MM.1S (cell line): ENCODE measurements at regions not wholly inside any gene's neighbourhood (a gene's known extent, or its start where the extent isn't known, plus 50 kb on each side); places are given as distances from the start of the nearest gene placed in this dataset.

Experiments used
- DNase-seq: peaks from one replicate; pipeline ENCODE4 v3.0.0-alpha.2; 2015
- H2AFZ ChIP-seq: fragments of 300-600 bp; sonication (generic); 2 replicates; pipeline ENCODE4 v1.6.0; 2016; ENCODE audit warnings: antibody characterized with exemption, low read length
- H3F3A ChIP-seq: fragments of 300-600 bp; sonication (generic); 2 replicates; pipeline ENCODE4 v1.6.1; 2016; ENCODE audit warnings: mild to moderate bottlenecking, antibody characterized with exemption, low read length, moderate library complexity, mixed read lengths; ENCODE audit not compliant: insufficient read depth
- H3K27ac ChIP-seq: fragments of 300-600 bp; sonication (generic); 2 replicates; pipeline ENCODE4 v1.5.1; 2016; ENCODE audit warnings: mild to moderate bottlenecking, low read length
- H3K27me3 ChIP-seq: fragments of 300-600 bp; sonication (generic); replicated peaks from 2 replicates; pipeline ENCODE4 v1.6.0; 2016; ENCODE audit warnings: low read length; ENCODE audit not compliant: insufficient read depth
- H3K36me3 ChIP-seq: fragments of 300-600 bp; sonication (generic); replicated peaks from 2 replicates; pipeline ENCODE4 v1.6.1; 2016; ENCODE audit warnings: mild to moderate bottlenecking, low read length, mixed read lengths; ENCODE audit not compliant: insufficient read depth
- H3K4me1 ChIP-seq: fragments of 300-600 bp; sonication (generic); 2 replicates; pipeline ENCODE4 v1.6.1; 2016; ENCODE audit warnings: low read length, mixed read lengths
- H3K4me2 ChIP-seq: fragments of 300-600 bp; sonication (generic); 2 replicates; pipeline ENCODE4 v1.6.0; 2016; ENCODE audit warnings: low read depth, low read length
- H3K4me3 ChIP-seq: fragments of 300-600 bp; sonication (generic); 2 replicates; pipeline ENCODE4 v1.5.1; 2016; ENCODE audit warnings: low read length, mixed read lengths
- H3K79me2 ChIP-seq: fragments of 300-600 bp; sonication (generic); 2 replicates; pipeline ENCODE4 v1.6.1; 2016; ENCODE audit warnings: mixed run types, low read length, mixed read lengths
- H3K9ac ChIP-seq: fragments of 300-600 bp; sonication (generic); 2 replicates; pipeline ENCODE4 v1.6.1; 2016; ENCODE audit warnings: low read length, mixed read lengths
- H3K9me2 ChIP-seq: fragments of 300-600 bp; sonication (generic); replicated peaks from 2 replicates; pipeline ENCODE4 v1.6.1; 2016; ENCODE audit warnings: mild to moderate bottlenecking, low read length, mixed read lengths; ENCODE audit not compliant: insufficient read depth
- H3K9me3 ChIP-seq: fragments of 300-600 bp; sonication (generic); replicated peaks from 2 replicates; pipeline ENCODE4 v1.6.1; 2016; ENCODE audit warnings: mild to moderate bottlenecking, low read length, mixed read lengths; ENCODE audit not compliant: insufficient read depth
- H4K20me1 ChIP-seq: fragments of 300-600 bp; sonication (generic); 2 replicates; pipeline ENCODE4 v1.6.1; 2016; ENCODE audit warnings: mild to moderate bottlenecking, low read length, moderate library complexity, mixed read lengths; ENCODE audit not compliant: insufficient read depth
- CTCF ChIP-seq: fragments of 300-600 bp; sonication (generic); IDR thresholded peaks from 2 replicates; pipeline ENCODE4 v1.5.1; 2016; ENCODE audit warnings: antibody characterized with exemption, low read length, mixed read lengths
- EZH2 ChIP-seq: fragments of 300-600 bp; sonication (generic); optimal IDR thresholded peaks from 2 replicates; pipeline ENCODE3; 2017; ENCODE audit warnings: low read depth, mild to moderate bottlenecking, antibody characterized with exemption, low read length, mixed read lengths
- EZH2phosphoT487 ChIP-seq: fragments of 300-600 bp; sonication (generic); IDR thresholded peaks from 2 replicates; pipeline ENCODE4 v1.6.1; 2018; ENCODE audit warnings: antibody characterized with exemption, low read length

GRCh38 chr18:22278798-22279197 is 109.4 kb downstream of the GATA6 start:
- Histone ChIP-seq H4K20me1 (no peaks in the 10 kb centered on the region), H3K9me3 (no peaks in the 10 kb centered on the region), H3K36me3 (no peaks in the 10 kb centered on the region), H3K9me2 (no peaks in the 10 kb centered on the region), H3F3A (no peaks in the 10 kb centered on the region), H3K79me2 (no peaks in the 10 kb centered on the region), H3K9ac (no peak overlapping the region), H3K27ac (no peak overlapping the region), H3K4me2 (no peak overlapping the region), H3K4me1 (no peaks in the 10 kb centered on the region), H3K27me3 (no peaks in the 10 kb centered on the region), H3K4me3 (no peak overlapping the region), H2AFZ (no peak overlapping the region)
- no peak for DNase-seq
- TF ChIP-seq CTCF = no peak
- TF ChIP-seq EZH2phosphoT487 = no peak
- no peak for TF ChIP-seq EZH2

- TF ChIP-seq CTCF (no peak), EZH2 (no peak), EZH2phosphoT487 (no peak)
- no peak overlapping the region for H2AFZ ChIP-seq
Measured at GRCh38 chr18:22277758-22278157, 108.4 kb downstream of the GATA6 start.

GRCh38 chr18:22276334-22276713 is 106.9 kb downstream of the GATA6 start:
- TF ChIP-seq EZH2phosphoT487 (no peak), CTCF (no peak), EZH2 (no peak)
- Histone ChIP-seq H3K9ac (no peak overlapping the region), H3K9me3 (no peaks in the 10 kb centered on the region), H3K36me3 (no peaks in the 10 kb centered on the region), H3K4me1 (no peaks in the 10 kb centered on the region), H3K9me2 (no peaks in the 10 kb centered on the region), H4K20me1 (no peaks in the 10 kb centered on the region), H3K4me2 (no peak overlapping the region), H3K79me2 (no peaks in the 10 kb centered on the region), H3F3A (no peaks in the 10 kb centered on the region), H2AFZ (no peak overlapping the region), H3K27ac (no peak overlapping the region), H3K27me3 (no peaks in the 10 kb centered on the region), H3K4me3 (no peak overlapping the region)
- DNase-seq = no peak

More at GRCh38 chr18:22277758-22278157, 108.4 kb downstream of the GATA6 start:
- no peak overlapping the region for H3K4me2 ChIP-seq
- no peaks in the 10 kb centered on the region for H3K79me2 ChIP-seq
- H3K27me3 ChIP-seq = no peaks in the 10 kb centered on the region
- no peaks in the 10 kb centered on the region for H4K20me1 ChIP-seq
- no peak overlapping the region for H3K9ac ChIP-seq
- H3F3A ChIP-seq = no peaks in the 10 kb centered on the region
- no peaks in the 10 kb centered on the region for H3K9me2 ChIP-seq
- no peak overlapping the region for H3K4me3 ChIP-seq
- no peaks in the 10 kb centered on the region for H3K9me3 ChIP-seq
- no peak for DNase-seq
- no peaks in the 10 kb centered on the region for H3K36me3 ChIP-seq
- H3K27ac ChIP-seq = no peak overlapping the region
- no peaks in the 10 kb centered on the region for H3K4me1 ChIP-seq
